ENCODE measurements at regions not wholly inside any gene's neighbourhood (a gene's known extent, or its start where the extent isn't known, plus 50 kb on each side); places are given as distances from the start of the nearest gene placed in this dataset.

DNA sequence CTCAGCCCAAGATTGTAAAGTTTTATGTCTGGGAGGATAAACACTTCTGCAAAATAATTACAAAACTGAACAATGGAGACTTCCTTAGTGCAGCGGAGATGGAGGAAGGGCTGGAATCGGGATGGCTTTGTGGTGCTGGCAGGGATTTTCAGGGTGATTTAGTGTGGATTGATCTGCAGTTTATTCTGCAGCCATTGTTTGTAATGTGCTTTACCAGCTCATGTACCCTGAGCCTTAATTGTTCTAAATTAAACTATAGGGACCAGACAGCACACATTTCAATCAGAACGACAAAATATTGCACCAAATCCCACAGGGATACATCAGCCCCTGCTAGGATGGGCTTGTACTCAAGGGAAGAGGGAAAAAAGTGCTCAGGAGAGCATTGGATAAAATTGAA lies 103.2 kb upstream of the ONECUT1 start:
- H3K4me2 ChIP-seq (ENCODE audit: low read length): no peak overlapping the region
- no peak overlapping the region for H3K9ac ChIP-seq (ENCODE audit: low read length)
- no peaks in the 10 kb centered on the region for H3K36me3 ChIP-seq (replicated peaks; ENCODE audit: low read depth, low read length)
- H4K20me1 ChIP-seq (ENCODE audit: insufficient read depth, low read length): no peaks in the 10 kb centered on the region
- TF ChIP-seq, protein P1, sequence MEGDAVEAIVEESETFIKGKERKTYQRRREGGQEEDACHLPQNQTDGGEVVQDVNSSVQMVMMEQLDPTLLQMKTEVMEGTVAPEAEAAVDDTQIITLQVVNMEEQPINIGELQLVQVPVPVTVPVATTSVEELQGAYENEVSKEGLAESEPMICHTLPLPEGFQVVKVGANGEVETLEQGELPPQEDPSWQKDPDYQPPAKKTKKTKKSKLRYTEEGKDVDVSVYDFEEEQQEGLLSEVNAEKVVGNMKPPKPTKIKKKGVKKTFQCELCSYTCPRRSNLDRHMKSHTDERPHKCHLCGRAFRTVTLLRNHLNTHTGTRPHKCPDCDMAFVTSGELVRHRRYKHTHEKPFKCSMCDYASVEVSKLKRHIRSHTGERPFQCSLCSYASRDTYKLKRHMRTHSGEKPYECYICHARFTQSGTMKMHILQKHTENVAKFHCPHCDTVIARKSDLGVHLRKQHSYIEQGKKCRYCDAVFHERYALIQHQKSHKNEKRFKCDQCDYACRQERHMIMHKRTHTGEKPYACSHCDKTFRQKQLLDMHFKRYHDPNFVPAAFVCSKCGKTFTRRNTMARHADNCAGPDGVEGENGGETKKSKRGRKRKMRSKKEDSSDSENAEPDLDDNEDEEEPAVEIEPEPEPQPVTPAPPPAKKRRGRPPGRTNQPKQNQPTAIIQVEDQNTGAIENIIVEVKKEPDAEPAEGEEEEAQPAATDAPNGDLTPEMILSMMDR (IDR thresholded peaks at IDR 0.05; ENCODE audit: low read depth, low read length): no peak
- no peak for TF ChIP-seq EZH2phosphoT487 (IDR thresholded peaks at IDR 0.05; ENCODE audit: low read depth)
- no peak overlapping the region for H3K27ac ChIP-seq (ENCODE audit: low read length)
- no peak overlapping the region for H3K4me3 ChIP-seq (ENCODE audit: low read length)
- no peaks in the 10 kb centered on the region for H3K4me1 ChIP-seq (ENCODE audit: low read length)
- H2AFZ ChIP-seq (ENCODE audit: low read depth, low read length): no peak overlapping the region
- H3K27me3 ChIP-seq (ENCODE audit: low read depth, low read length): peaks cover 23% of the 10 kb centered on the region
- no peaks in the 10 kb centered on the region for H3K79me2 ChIP-seq (ENCODE audit: low read length)
- H3K9me3 ChIP-seq (ENCODE audit: insufficient read depth, low read length): no peaks in the 10 kb centered on the region

DNA sequence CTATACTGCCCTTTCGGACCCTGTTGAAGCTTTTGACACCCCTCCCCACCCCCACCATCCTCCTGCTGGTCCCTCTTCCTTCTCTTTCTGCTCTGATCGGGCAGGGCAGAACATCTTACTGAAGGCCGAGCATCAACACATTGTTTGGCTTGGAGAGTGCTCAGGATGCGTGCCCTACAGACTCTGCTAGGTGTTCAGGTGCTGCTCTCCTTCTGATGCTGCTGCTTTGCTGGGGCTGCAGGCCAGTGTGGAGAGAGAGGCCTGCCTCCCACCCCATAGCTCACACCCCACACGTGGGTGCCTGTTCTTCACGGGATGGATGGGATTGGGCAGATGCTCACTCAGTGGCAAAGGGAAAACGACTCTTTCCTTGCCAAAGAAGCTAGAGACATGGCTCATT lies 89.8 kb upstream of the ONECUT1 start:
- no peak overlapping the region for H3K9ac ChIP-seq (ENCODE audit: low read length)
- H2AFZ ChIP-seq (ENCODE audit: low read depth, low read length): no peak overlapping the region
- H3K27me3 ChIP-seq (ENCODE audit: low read depth, low read length): peaks cover 6% of the 10 kb centered on the region
- H3K27ac ChIP-seq (ENCODE audit: low read length): no peak overlapping the region
- TF ChIP-seq, protein P1 (IDR thresholded peaks at IDR 0.05; ENCODE audit: low read depth, low read length): no peak
- no peak for TF ChIP-seq EZH2phosphoT487 (IDR thresholded peaks at IDR 0.05; ENCODE audit: low read depth)
- no peaks in the 10 kb centered on the region for H3K79me2 ChIP-seq (ENCODE audit: low read length)
- no peak overlapping the region for H3K4me2 ChIP-seq (ENCODE audit: low read length)
- H3K4me1 ChIP-seq (ENCODE audit: low read length): no peaks in the 10 kb centered on the region
- H3K4me3 ChIP-seq (ENCODE audit: low read length): no peak overlapping the region
- no peaks in the 10 kb centered on the region for H3K36me3 ChIP-seq (replicated peaks; ENCODE audit: low read depth, low read length)
- H3K9me3 ChIP-seq (ENCODE audit: insufficient read depth, low read length): no peaks in the 10 kb centered on the region
- H4K20me1 ChIP-seq (ENCODE audit: insufficient read depth, low read length): no peaks in the 10 kb centered on the region

DNA sequence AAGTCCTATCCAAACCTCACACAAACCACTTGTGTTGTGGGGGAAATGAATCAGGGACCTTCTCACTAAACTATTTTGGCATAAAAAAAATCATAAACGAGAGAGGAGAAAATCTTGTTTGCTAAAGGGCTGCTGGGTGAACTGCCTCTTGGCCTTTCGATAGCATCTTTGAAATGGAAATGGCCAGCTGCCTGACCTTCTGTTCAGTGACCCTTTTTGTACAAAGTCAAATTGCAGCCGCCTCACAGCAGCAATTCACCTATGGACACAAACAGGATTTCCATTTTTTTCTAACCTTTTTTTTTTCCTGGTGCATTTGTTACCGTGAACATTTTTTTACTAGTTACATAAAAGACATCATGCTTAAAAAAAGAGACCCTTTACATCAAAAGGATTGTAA lies 89.0 kb upstream of the ONECUT1 start:
- Histone ChIP-seq H3K27ac (ENCODE audit: low read length) (no peak overlapping the region), H3K36me3 (replicated peaks; ENCODE audit: low read depth, low read length) (no peaks in the 10 kb centered on the region), H4K20me1 (ENCODE audit: insufficient read depth, low read length) (no peaks in the 10 kb centered on the region), H3K4me1 (ENCODE audit: low read length) (no peaks in the 10 kb centered on the region), H3K79me2 (ENCODE audit: low read length) (no peaks in the 10 kb centered on the region), H2AFZ (ENCODE audit: low read depth, low read length) (no peak overlapping the region), H3K4me3 (ENCODE audit: low read length) (no peak overlapping the region), H3K9me3 (ENCODE audit: insufficient read depth, low read length) (no peaks in the 10 kb centered on the region), H3K27me3 (ENCODE audit: low read depth, low read length) (peaks cover 13% of the 10 kb centered on the region), H3K4me2 (ENCODE audit: low read length) (no peak overlapping the region), H3K9ac (ENCODE audit: low read length) (no peak overlapping the region)
- TF ChIP-seq, protein P1 (IDR thresholded peaks at IDR 0.05; ENCODE audit: low read depth, low read length): no peak
- no peak for TF ChIP-seq EZH2phosphoT487 (IDR thresholded peaks at IDR 0.05; ENCODE audit: low read depth)

DNA sequence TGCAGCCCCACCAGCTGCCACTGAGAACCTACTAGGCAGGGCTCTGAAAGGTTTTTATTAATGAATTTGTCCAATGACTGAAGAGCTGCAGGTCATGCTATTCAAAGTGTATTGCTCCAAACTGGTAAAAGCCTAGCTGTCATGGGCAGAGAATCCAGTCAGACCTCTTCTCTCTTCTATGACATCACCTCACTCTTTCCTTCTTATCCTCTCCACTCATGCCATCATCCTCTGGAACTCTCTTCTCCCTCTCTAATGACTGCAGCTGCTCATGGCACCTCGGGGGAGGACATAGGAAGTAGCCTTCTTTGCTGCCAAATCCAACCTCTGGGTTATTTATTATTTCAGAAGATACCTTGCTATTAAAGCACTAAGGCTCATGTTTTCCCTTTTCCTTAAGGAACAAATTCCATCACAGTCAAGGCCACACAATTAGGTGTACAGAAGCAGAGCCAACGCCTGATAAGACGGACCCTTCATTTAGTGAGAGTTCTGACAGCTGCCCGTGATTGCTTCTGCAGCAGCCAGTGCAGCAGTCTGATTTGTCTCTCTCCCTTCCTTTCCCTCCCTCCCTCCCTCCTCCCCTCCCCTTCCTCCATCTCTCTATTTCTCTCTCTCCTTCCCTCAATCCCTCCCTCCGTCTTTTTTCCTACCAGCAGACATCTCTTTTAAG lies 87.0 kb upstream of the ONECUT1 start:
- H3K4me3 ChIP-seq (ENCODE audit: low read length): no peak overlapping the region
- H3K36me3 ChIP-seq (replicated peaks; ENCODE audit: low read depth, low read length): no peaks in the 10 kb centered on the region
- TF ChIP-seq EZH2phosphoT487 (IDR thresholded peaks at IDR 0.05; ENCODE audit: low read depth): no peak
- TF ChIP-seq, protein P1 (IDR thresholded peaks at IDR 0.05; ENCODE audit: low read depth, low read length): no peak
- H3K4me2 ChIP-seq (ENCODE audit: low read length): no peak overlapping the region
- no peak overlapping the region for H2AFZ ChIP-seq (ENCODE audit: low read depth, low read length)
- no peak overlapping the region for H3K9ac ChIP-seq (ENCODE audit: low read length)
- no peaks in the 10 kb centered on the region for H3K4me1 ChIP-seq (ENCODE audit: low read length)
- no peaks in the 10 kb centered on the region for H3K9me3 ChIP-seq (ENCODE audit: insufficient read depth, low read length)
- H3K79me2 ChIP-seq (ENCODE audit: low read length): no peaks in the 10 kb centered on the region
- H4K20me1 ChIP-seq (ENCODE audit: insufficient read depth, low read length): no peaks in the 10 kb centered on the region
- no peak overlapping the region for H3K27ac ChIP-seq (ENCODE audit: low read length)
- peaks cover 27% of the 10 kb centered on the region for H3K27me3 ChIP-seq (ENCODE audit: low read depth, low read length)
